ENCODE measurements at regions not wholly inside any gene's neighbourhood (a gene's known extent, or its start where the extent isn't known, plus 50 kb on each side); places are given as distances from the start of the nearest gene placed in this dataset.

- intact Hi-C loops (cut with DNase I) = no loop called here
- no peak for ATAC-seq
Observed at GRCh38 chr6:63097222-63097621, 114.0 kb upstream of the FKBP1C start.

GRCh38 chr6:63098789-63099188, 112.5 kb upstream of the FKBP1C start:
- DNase-seq = no peak
- H3K4me3 ChIP-seq = no peak overlapping the region
- no peaks in the 10 kb centered on the region for H3K27me3 ChIP-seq
- no peaks in the 10 kb centered on the region for H3K4me1 ChIP-seq
- TF ChIP-seq CTCF (IDR thresholded peaks at IDR 0.05) = no peak
- TF ChIP-seq POLR2A (IDR thresholded peaks at IDR 0.05) = no peak
- intact Hi-C loops (cut with DNase I) = no loop called here
- WGBS, 4 donors = 62 to 64% (median 63%) methylated on average over 4 of the region's 4 CpGs
- no peak overlapping the region for H3K27ac ChIP-seq
- ATAC-seq = no peak
- no peaks in the 10 kb centered on the region for H3K9me3 ChIP-seq
- H3K36me3 ChIP-seq = no peaks in the 10 kb centered on the region

More at GRCh38 chr6:63097222-63097621, 114.0 kb upstream of the FKBP1C start:
- Histone ChIP-seq H3K9me3 (no peaks in the 10 kb centered on the region), H3K4me1 (no peaks in the 10 kb centered on the region), H3K36me3 (no peaks in the 10 kb centered on the region), H3K27me3 (no peaks in the 10 kb centered on the region), H3K4me3 (no peak overlapping the region), H3K27ac (no peak overlapping the region)
- DNase-seq = no peak
- TF ChIP-seq POLR2A (IDR thresholded peaks at IDR 0.05) (no peak), CTCF (IDR thresholded peaks at IDR 0.05) (no peak)
- WGBS, 4 donors = 0% methylated on average over 1 of the region's 1 CpG

GRCh38 chr6:63099772-63100459, 111.4 kb upstream of the FKBP1C start:
- intact Hi-C loops (cut with DNase I) = no loop called here
- 90 to 94% (median 92%) methylated on average over 6 of the region's 6 CpGs for WGBS, 4 donors

More at GRCh38 chr6:63099772-63100459, 111.4 kb upstream of the FKBP1C start:
- Histone ChIP-seq H3K27me3 (no peaks in the 10 kb centered on the region), H3K9me3 (no peaks in the 10 kb centered on the region), H3K27ac (no peak overlapping the region), H3K4me3 (no peak overlapping the region), H3K4me1 (no peaks in the 10 kb centered on the region), H3K36me3 (no peaks in the 10 kb centered on the region)
- no peak for DNase-seq
- TF ChIP-seq CTCF (IDR thresholded peaks at IDR 0.05) (no peak), POLR2A (IDR thresholded peaks at IDR 0.05) (no peak)
- ATAC-seq = no peak
